Uterus (tissue), 3 donors: ENCODE measurements at regions not wholly inside any gene's neighbourhood (a gene's known extent, or its start where the extent isn't known, plus 50 kb on each side); places are given as distances from the start of the nearest gene placed in this dataset.

Source experiments
- DNase-seq, 2 donors: peaks; one replicate each; pipeline ENCODE4 v3.0.0-alpha.2; 2019 to 2020
- H3K27ac ChIP-seq, 2 donors: fragments of 200-600 bp; sonication (generic); 1 replicate in 1 of 2; 2 replicates in 1 of 2; pipeline ENCODE4 v1.5.1; 2016 to 2018
- H3K27me3 ChIP-seq, 2 donors: fragments of 200-600 bp; sonication (generic); one replicate each; pipeline ENCODE4 v1.5.1; 2018 to 2019; ENCODE audit warnings: control low read depth in 1 of 2
- H3K36me3 ChIP-seq, 2 donors: fragments of 200-600 bp; sonication (generic); one replicate each; pipeline ENCODE4 v1.5.1; 2019; ENCODE audit warnings: control low read depth in 1 of 2
- H3K4me1 ChIP-seq, 2 donors: fragments of 200-600 bp; sonication (generic); one replicate each; pipeline ENCODE4 v1.5.1; 2018 to 2019; ENCODE audit warnings: control low read depth in 1 of 2
- H3K4me3 ChIP-seq, 2 donors: fragments of 200-600 bp; sonication (generic); 1 replicate in 1 of 2; 2 replicates in 1 of 2; pipeline ENCODE4 v1.5.1; 2018 to 2019; ENCODE audit warnings: mild to moderate bottlenecking in 1 of 2
- H3K9me3 ChIP-seq, 2 donors: fragments of 200-600 bp; sonication (generic); one replicate each; pipeline ENCODE4 v1.5.1; 2019; ENCODE audit warnings: control low read depth in 1 of 2
- CTCF ChIP-seq, 4 experiments: fragments of 200-600 bp in 2 of 4; fragments of 450-650 bp in 2 of 4; sonication (generic) in 2 of 4; IDR thresholded peaks; one replicate each; pipeline ENCODE4 v1.5.1; 2016 to 2019; ENCODE audit warnings: antibody characterized with exemption in 4 of 4, mild to moderate bottlenecking in 2 of 4, moderate library complexity in 1 of 4
- POLR2A ChIP-seq, 2 donors: fragments of 450-650 bp; IDR thresholded peaks; one replicate each; pipeline ENCODE4 v1.6.1; 2016; ENCODE audit warnings: antibody characterized with exemption in 2 of 2, mild to moderate bottlenecking in 1 of 2, moderate library complexity in 1 of 2
- intact Hi-C: fragments of 100-400 bp; cut with DNase I; formaldehyde crosslinking; loops from one replicate; pipeline ENCODE4 v1.15.1; 2023; ENCODE audit warnings: low total_unique reads
- donor health status: DM: yes; HTN: yes; CAD: no.

GRCh38 chr10:123422261-123422660, 243.9 kb upstream of the GPR26 start:
- Histone ChIP-seq H3K4me1 (no peaks in the 10 kb centered on the region), H3K4me3 (no peak overlapping the region), H3K27me3 (no peaks in the 10 kb centered on the region), H3K27ac (no peak overlapping the region), H3K9me3 (no peaks in the 10 kb centered on the region), H3K36me3 (no peaks in the 10 kb centered on the region)
- intact Hi-C loops, result no loop called here
- TF ChIP-seq CTCF (IDR thresholded peaks at IDR 0.05) (no peak), POLR2A (IDR thresholded peaks at IDR 0.05) (no peak)
- DNase-seq, result no peak

- Histone ChIP-seq H3K27ac (no peak overlapping the region), H3K4me1 (no peaks in the 10 kb centered on the region), H3K4me3 (no peak overlapping the region), H3K27me3 (peaks cover 0 to 5% of the 10 kb centered on the region in 2 donors), H3K36me3 (no peaks in the 10 kb centered on the region), H3K9me3 (no peaks in the 10 kb centered on the region)
- TF ChIP-seq POLR2A (IDR thresholded peaks at IDR 0.05), result no peak
- no peak for TF ChIP-seq CTCF (IDR thresholded peaks at IDR 0.05)
- intact Hi-C loops, result no loop called here
- DNase-seq, result no peak
These were observed 241.6 kb upstream of the GPR26 start for GRCh38 chr10:123424537-123424936.

GRCh38 chr10:123425680-123426079, 240.5 kb upstream of the GPR26 start:
- no peaks in the 10 kb centered on the region for H3K4me1 ChIP-seq
- intact Hi-C loops, result no loop called here
- peaks cover 0 to 5% of the 10 kb centered on the region in 2 donors for H3K27me3 ChIP-seq
- H3K9me3 ChIP-seq, result no peaks in the 10 kb centered on the region
- H3K4me3 ChIP-seq, result no peak overlapping the region
- no peak for TF ChIP-seq POLR2A (IDR thresholded peaks at IDR 0.05)
- no peak for TF ChIP-seq CTCF (IDR thresholded peaks at IDR 0.05)
- no peak for DNase-seq
- no peak overlapping the region for H3K27ac ChIP-seq
- H3K36me3 ChIP-seq, result no peaks in the 10 kb centered on the region

GRCh38 chr10:123427165-123427786, 238.9 kb upstream of the GPR26 start:
- TF ChIP-seq CTCF (IDR thresholded peaks at IDR 0.05), result no peak
- no peak for TF ChIP-seq POLR2A (IDR thresholded peaks at IDR 0.05)
- H3K9me3 ChIP-seq, result no peaks in the 10 kb centered on the region
- H3K27ac ChIP-seq, result no peak overlapping the region
- no peaks in the 10 kb centered on the region for H3K4me1 ChIP-seq
- intact Hi-C loops, result no loop called here
- DNase-seq, result no peak
- no peak overlapping the region for H3K4me3 ChIP-seq
- no peaks in the 10 kb centered on the region for H3K36me3 ChIP-seq
- H3K27me3 ChIP-seq, result peaks cover 0 to 5% of the 10 kb centered on the region in 2 donors

- H3K27me3 ChIP-seq, result peaks cover 0 to 5% of the 10 kb centered on the region in 2 donors
- intact Hi-C loops, result no loop called here
- no peak overlapping the region for H3K27ac ChIP-seq
- TF ChIP-seq CTCF (IDR thresholded peaks at IDR 0.05) (no peak), POLR2A (IDR thresholded peaks at IDR 0.05) (no peak)
- no peak overlapping the region for H3K4me3 ChIP-seq
- no peak for DNase-seq
- H3K36me3 ChIP-seq, result no peaks in the 10 kb centered on the region
- no peaks in the 10 kb centered on the region for H3K4me1 ChIP-seq
- H3K9me3 ChIP-seq, result no peaks in the 10 kb centered on the region
These were observed 237.8 kb upstream of the GPR26 start for GRCh38 chr10:123428391-123428790.
